ENCODE measurements at regions not wholly inside any gene's neighbourhood (a gene's known extent, or its start where the extent isn't known, plus 50 kb on each side); places are given as distances from the start of the nearest gene placed in this dataset.

DNA sequence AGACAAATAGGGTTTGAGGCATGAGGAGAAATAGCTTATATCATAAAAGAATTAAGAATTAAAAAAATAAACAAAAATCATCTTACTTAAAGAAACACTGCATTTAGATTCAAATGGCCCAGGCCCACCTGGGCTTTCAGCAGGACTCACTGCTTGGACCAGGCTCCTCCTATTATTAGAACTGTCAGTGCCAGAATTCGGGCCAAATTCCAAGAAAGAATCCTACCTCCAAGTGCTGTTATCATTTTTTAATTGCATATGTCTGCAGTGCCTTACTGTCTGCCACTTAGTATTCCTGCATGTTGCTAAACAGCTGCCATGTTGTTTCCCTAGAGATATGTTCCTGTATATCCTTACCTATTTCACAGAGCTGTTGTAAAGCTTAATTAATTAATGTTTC is 112.0 kb downstream of the BARHL2 start:
- H3K4me3 ChIP-seq (ENCODE audit: low read depth, low read length, poor library complexity, severe bottlenecking), result no peak overlapping the region
- no peak overlapping the region for H3K4me2 ChIP-seq (ENCODE audit: low read length)
- H3K9me3 ChIP-seq (ENCODE audit: low read length), result no peaks in the 10 kb centered on the region
- no peaks in the 10 kb centered on the region for H3K4me1 ChIP-seq (ENCODE audit: insufficient read depth, low read length, severe bottlenecking)
- no peaks in the 10 kb centered on the region for H3K9me2 ChIP-seq (ENCODE audit: low read depth, low read length)
- no peak overlapping the region for H3K9ac ChIP-seq (ENCODE audit: low read length)
- no peaks in the 10 kb centered on the region for H3F3A ChIP-seq (ENCODE audit: insufficient read depth, low read length)
- no peak overlapping the region for H3K27ac ChIP-seq (ENCODE audit: low read depth, low read length, poor library complexity, severe bottlenecking)
- H3K27me3 ChIP-seq (ENCODE audit: insufficient read depth, low read length), result no peaks in the 10 kb centered on the region
- H3K36me3 ChIP-seq (ENCODE audit: insufficient read depth, low read length), result no peaks in the 10 kb centered on the region
- TF ChIP-seq EZH2 (IDR thresholded peaks at IDR 0.05; ENCODE audit: borderline replicate concordance, low read length), result no peak
- TF ChIP-seq, protein P1, sequence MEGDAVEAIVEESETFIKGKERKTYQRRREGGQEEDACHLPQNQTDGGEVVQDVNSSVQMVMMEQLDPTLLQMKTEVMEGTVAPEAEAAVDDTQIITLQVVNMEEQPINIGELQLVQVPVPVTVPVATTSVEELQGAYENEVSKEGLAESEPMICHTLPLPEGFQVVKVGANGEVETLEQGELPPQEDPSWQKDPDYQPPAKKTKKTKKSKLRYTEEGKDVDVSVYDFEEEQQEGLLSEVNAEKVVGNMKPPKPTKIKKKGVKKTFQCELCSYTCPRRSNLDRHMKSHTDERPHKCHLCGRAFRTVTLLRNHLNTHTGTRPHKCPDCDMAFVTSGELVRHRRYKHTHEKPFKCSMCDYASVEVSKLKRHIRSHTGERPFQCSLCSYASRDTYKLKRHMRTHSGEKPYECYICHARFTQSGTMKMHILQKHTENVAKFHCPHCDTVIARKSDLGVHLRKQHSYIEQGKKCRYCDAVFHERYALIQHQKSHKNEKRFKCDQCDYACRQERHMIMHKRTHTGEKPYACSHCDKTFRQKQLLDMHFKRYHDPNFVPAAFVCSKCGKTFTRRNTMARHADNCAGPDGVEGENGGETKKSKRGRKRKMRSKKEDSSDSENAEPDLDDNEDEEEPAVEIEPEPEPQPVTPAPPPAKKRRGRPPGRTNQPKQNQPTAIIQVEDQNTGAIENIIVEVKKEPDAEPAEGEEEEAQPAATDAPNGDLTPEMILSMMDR (IDR thresholded peaks at IDR 0.05; ENCODE audit: low read length), result no peak
- H3K79me2 ChIP-seq (ENCODE audit: insufficient read depth, low read length), result no peaks in the 10 kb centered on the region
- H4K20me1 ChIP-seq (ENCODE audit: insufficient read depth, low read length), result no peaks in the 10 kb centered on the region
- H2AFZ ChIP-seq (ENCODE audit: low read length), result no peak overlapping the region

GRCh38 chr1:90593312-90593711 is 123.8 kb downstream of the BARHL2 start:
- H3K36me3 ChIP-seq (ENCODE audit: insufficient read depth, low read length), result no peaks in the 10 kb centered on the region
- no peak overlapping the region for H3K4me3 ChIP-seq (ENCODE audit: low read depth, low read length, poor library complexity, severe bottlenecking)
- H3K79me2 ChIP-seq (ENCODE audit: insufficient read depth, low read length), result no peaks in the 10 kb centered on the region
- no peaks in the 10 kb centered on the region for H3K9me2 ChIP-seq (ENCODE audit: low read depth, low read length)
- no peaks in the 10 kb centered on the region for H3K27me3 ChIP-seq (ENCODE audit: insufficient read depth, low read length)
- no peaks in the 10 kb centered on the region for H4K20me1 ChIP-seq (ENCODE audit: insufficient read depth, low read length)
- H3K9me3 ChIP-seq (ENCODE audit: low read length), result peaks cover 3% of the 10 kb centered on the region; the same call in 1 of the 2 replicates
- H3F3A ChIP-seq (ENCODE audit: insufficient read depth, low read length), result no peaks in the 10 kb centered on the region
- no peaks in the 10 kb centered on the region for H3K4me1 ChIP-seq (ENCODE audit: insufficient read depth, low read length, severe bottlenecking)
- no peak overlapping the region for H3K4me2 ChIP-seq (ENCODE audit: low read length)
- TF ChIP-seq, protein P1 (IDR thresholded peaks at IDR 0.05; ENCODE audit: low read length), result no peak
- no peak for TF ChIP-seq EZH2 (IDR thresholded peaks at IDR 0.05; ENCODE audit: borderline replicate concordance, low read length)
- no peak overlapping the region for H3K27ac ChIP-seq (ENCODE audit: low read depth, low read length, poor library complexity, severe bottlenecking)
- no peak overlapping the region for H2AFZ ChIP-seq (ENCODE audit: low read length)
- H3K9ac ChIP-seq (ENCODE audit: low read length), result no peak overlapping the region

DNA sequence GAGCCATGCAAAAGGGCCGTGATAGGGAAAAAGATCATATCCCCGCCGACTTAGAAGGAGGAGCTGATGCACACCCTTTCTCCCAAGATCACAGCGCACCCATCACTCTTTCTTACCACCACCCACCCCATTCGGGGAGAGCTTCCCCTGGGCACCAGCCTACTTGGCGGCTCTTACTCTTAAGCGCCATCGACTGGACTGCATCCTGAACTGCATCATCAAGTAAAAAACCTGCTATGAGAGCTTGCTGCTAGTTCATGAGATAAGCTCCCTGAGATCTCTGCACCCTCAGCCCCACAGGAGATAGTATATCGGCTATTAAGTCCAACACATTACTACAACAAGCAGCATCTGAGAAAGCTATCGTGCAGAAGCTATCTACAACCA is 125.1 kb downstream of the BARHL2 start:
- Histone ChIP-seq H4K20me1 (ENCODE audit: insufficient read depth, low read length) (no peaks in the 10 kb centered on the region), H3F3A (ENCODE audit: insufficient read depth, low read length) (no peaks in the 10 kb centered on the region), H3K9me3 (ENCODE audit: low read length) (no peaks in the 10 kb centered on the region), H3K4me1 (ENCODE audit: insufficient read depth, low read length, severe bottlenecking) (no peaks in the 10 kb centered on the region), H3K4me2 (ENCODE audit: low read length) (no peak overlapping the region), H3K36me3 (ENCODE audit: insufficient read depth, low read length) (no peaks in the 10 kb centered on the region), H3K27ac (ENCODE audit: low read depth, low read length, poor library complexity, severe bottlenecking) (no peak overlapping the region), H3K4me3 (ENCODE audit: low read depth, low read length, poor library complexity, severe bottlenecking) (no peak overlapping the region), H3K79me2 (ENCODE audit: insufficient read depth, low read length) (no peaks in the 10 kb centered on the region), H3K27me3 (ENCODE audit: insufficient read depth, low read length) (no peaks in the 10 kb centered on the region), H3K9ac (ENCODE audit: low read length) (no peak overlapping the region), H3K9me2 (ENCODE audit: low read depth, low read length) (no peaks in the 10 kb centered on the region), H2AFZ (ENCODE audit: low read length) (no peak overlapping the region)
- TF ChIP-seq EZH2 (IDR thresholded peaks at IDR 0.05; ENCODE audit: borderline replicate concordance, low read length), result no peak
- TF ChIP-seq, protein P1 (IDR thresholded peaks at IDR 0.05; ENCODE audit: low read length), result no peak
